Stimulated activated naive B cell treated with anti-CD40 and anti-IgM and Interleukin-4, amounts not matched to agents 10 μg/mL and 1 μg/mL and 100 μg/mL, for 72 hours (primary cell): ENCODE measurements at regions not wholly inside any gene's neighbourhood (a gene's known extent, or its start where the extent isn't known, plus 50 kb on each side); places are given as distances from the start of the nearest gene placed in this dataset.

Source experiments
- ATAC-seq, 2 donors: fragments of 150-1000 bp; cut with Tn5 transposase; replicated peaks; 2 replicates each; pipeline ENCODE4 v1.10.0; 2021; ENCODE audit warnings: moderate library complexity in 1 of 2
- DNase-seq: peaks from one replicate; pipeline ENCODE4 v3.0.0; 2021
- H3K27ac Mint-ChIP-seq: one replicate; pipeline ENCODE4 v1.8.0; 2022; ENCODE audit warnings: mild to moderate bottlenecking, mixed read lengths
- H3K27me3 Mint-ChIP-seq, 2 donors: one replicate each; pipeline ENCODE4 v1.8.0; 2022; ENCODE audit warnings: mixed read lengths in 2 of 2
- H3K36me3 Mint-ChIP-seq, 2 donors: one replicate each; pipeline ENCODE4 v1.8.0; 2022; ENCODE audit warnings: mixed read lengths in 2 of 2, mild to moderate bottlenecking in 1 of 2
- H3K4me1 Mint-ChIP-seq, 2 donors: one replicate each; pipeline ENCODE4 v1.8.0; 2022; ENCODE audit warnings: mixed read lengths in 2 of 2, mild to moderate bottlenecking in 1 of 2
- H3K4me3 Mint-ChIP-seq, 2 donors: one replicate each; pipeline ENCODE4 v1.8.0; 2022; ENCODE audit warnings: mild to moderate bottlenecking in 2 of 2, mixed read lengths in 2 of 2, moderate library complexity in 1 of 2
- H3K9me3 Mint-ChIP-seq, 2 donors: one replicate each; pipeline ENCODE4 v1.8.0; 2022; ENCODE audit warnings: mixed read lengths in 2 of 2, mild to moderate bottlenecking in 1 of 2

- peak overlapping the region; percentile 65 for H3K27ac Mint-ChIP-seq
- H3K4me1 Mint-ChIP-seq, result peaks cover 17 to 22% of the 10 kb centered on the region in 2 donors
- peak overlapping the region; percentile 94 for H3K4me3 Mint-ChIP-seq
- ATAC-seq, result no peak
- peaks cover 35 to 57% of the 10 kb centered on the region in 2 donors for H3K27me3 Mint-ChIP-seq
- no peak for DNase-seq
- H3K36me3 Mint-ChIP-seq, result peaks cover 0 to 4% of the 10 kb centered on the region in 2 donors
- H3K9me3 Mint-ChIP-seq, result no peaks in the 10 kb centered on the region
Measured at GRCh38 chr12:24561411-24561871, 387.5 kb downstream of the BCAT1 start.

DNA sequence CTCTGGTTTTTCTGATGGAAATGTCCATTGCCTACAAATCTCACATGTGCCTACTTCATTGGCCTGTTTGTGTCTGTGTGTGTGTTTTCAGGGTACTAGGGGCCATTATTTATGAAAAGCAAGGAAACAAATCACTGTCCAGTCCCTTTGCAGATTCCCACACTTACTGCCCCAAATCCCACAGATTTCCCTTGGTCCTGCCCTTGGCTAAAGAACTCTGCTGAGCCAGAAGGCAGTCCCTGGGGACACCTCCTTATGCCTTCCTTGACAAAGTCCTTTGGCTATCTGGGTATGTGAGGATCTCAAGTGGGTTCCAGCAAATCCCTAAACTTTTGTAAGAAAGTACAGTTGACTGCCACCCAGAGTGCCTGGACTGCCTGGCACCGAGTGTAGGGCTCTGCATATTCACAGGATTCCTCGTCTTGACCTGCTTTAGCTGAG, 388.1 kb downstream of the BCAT1 start:
- H3K9me3 Mint-ChIP-seq, result no peaks in the 10 kb centered on the region
- H3K4me3 Mint-ChIP-seq, result peak overlapping the region; percentile 94
- peaks cover 0 to 4% of the 10 kb centered on the region in 2 donors for H3K36me3 Mint-ChIP-seq
- H3K27ac Mint-ChIP-seq, result no peak overlapping the region
- ATAC-seq (no peak), DNase-seq (no peak)
- peaks cover 35 to 57% of the 10 kb centered on the region in 2 donors for H3K27me3 Mint-ChIP-seq
- H3K4me1 Mint-ChIP-seq, result peaks cover 17 to 22% of the 10 kb centered on the region in 2 donors

GRCh38 chr12:24560192-24560775, 388.6 kb downstream of the BCAT1 start:
- peaks cover 35 to 54% of the 10 kb centered on the region in 2 donors for H3K27me3 Mint-ChIP-seq
- H3K4me3 Mint-ChIP-seq, result no peak overlapping the region

GRCh38 chr12:24557738-24558137, 391.2 kb downstream of the BCAT1 start:
- peaks cover 0 to 4% of the 10 kb centered on the region in 2 donors for H3K36me3 Mint-ChIP-seq
- peaks cover 0 to 3% of the 10 kb centered on the region in 2 donors for H3K9me3 Mint-ChIP-seq
- DNase-seq, result no peak
- no peak overlapping the region for H3K4me3 Mint-ChIP-seq
- H3K27ac Mint-ChIP-seq, result no peak overlapping the region
- no peak for ATAC-seq
- peaks cover 11 to 12% of the 10 kb centered on the region in 2 donors for H3K4me1 Mint-ChIP-seq
- peaks cover 19 to 36% of the 10 kb centered on the region in 2 donors for H3K27me3 Mint-ChIP-seq

More at GRCh38 chr12:24560192-24560775, 388.6 kb downstream of the BCAT1 start:
- Mint-ChIP-seq H3K27ac (no peak overlapping the region), H3K4me1 (peaks cover 17 to 22% of the 10 kb centered on the region in 2 donors), H3K9me3 (no peaks in the 10 kb centered on the region), H3K36me3 (peaks cover 0 to 4% of the 10 kb centered on the region in 2 donors)
- ATAC-seq (no peak), DNase-seq (no peak)

DNA sequence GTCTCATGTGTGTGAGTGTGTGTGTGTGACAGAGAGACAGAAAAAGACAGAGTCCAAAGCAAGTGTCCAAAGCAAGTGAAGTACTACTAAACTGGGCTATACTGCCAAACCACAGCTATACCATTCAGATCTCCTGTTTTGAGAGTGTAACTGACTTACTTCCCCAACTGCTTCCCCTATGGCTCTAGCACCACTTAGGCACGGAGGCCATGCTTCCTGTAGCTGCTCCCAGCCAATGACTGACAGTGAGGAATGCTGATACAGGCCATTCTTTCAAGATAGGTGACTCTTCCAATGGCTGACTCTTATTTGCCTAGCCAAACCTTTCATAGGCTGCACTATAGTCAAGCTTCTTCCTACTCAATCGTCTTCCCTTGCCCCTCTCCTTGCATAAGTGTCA, 393.2 kb downstream of the BCAT1 start:
- H3K36me3 Mint-ChIP-seq, result no peaks in the 10 kb centered on the region
- H3K4me3 Mint-ChIP-seq, result no peak overlapping the region
- peaks cover under 1 to 3% of the 10 kb centered on the region in 2 donors for H3K4me1 Mint-ChIP-seq
- H3K27ac Mint-ChIP-seq, result no peak overlapping the region
- H3K9me3 Mint-ChIP-seq, result peaks cover 0 to 3% of the 10 kb centered on the region in 2 donors
- peaks cover 1 to 16% of the 10 kb centered on the region in 2 donors for H3K27me3 Mint-ChIP-seq
- DNase-seq, result no peak
- ATAC-seq, result peak in 1 of 2 donors; percentile 34

DNA sequence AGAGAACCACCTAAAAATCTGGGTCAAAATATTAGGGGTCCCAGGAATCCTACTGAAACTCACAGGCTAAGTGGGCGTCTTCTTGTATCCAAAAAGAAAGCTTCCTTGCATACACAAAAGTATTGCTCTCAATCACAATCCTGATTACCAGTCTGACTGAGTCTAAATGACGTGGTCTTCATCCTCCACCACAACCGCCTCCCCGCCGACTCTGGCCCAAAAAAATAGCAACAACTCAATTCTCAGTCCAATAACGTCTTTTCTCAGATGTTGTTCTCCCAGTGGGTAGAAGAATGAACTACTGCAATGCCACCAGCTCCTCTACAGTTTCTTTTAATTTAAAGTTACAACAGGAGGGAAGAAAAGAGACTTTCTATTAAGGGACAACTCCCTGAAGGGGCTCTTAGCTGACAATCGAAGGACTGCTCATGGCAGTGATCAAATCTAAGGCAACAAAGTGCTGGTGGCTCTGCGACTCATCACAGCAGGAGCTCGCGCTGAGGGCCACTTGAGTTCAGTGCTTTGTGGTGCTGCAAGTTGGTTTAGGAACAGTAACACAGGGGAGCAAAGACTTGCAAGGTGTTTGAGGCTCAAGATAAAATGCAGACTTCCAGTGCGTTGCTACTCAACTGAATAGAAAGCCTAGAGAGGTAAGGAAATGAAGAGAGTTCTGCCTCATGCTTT, 394.1 kb downstream of the BCAT1 start:
- Mint-ChIP-seq H3K9me3 (peaks cover 0 to 3% of the 10 kb centered on the region in 2 donors), H3K36me3 (no peaks in the 10 kb centered on the region), H3K4me1 (no peaks in the 10 kb centered on the region), H3K27ac (no peak overlapping the region), H3K4me3 (no peak overlapping the region), H3K27me3 (peaks cover 0 to 12% of the 10 kb centered on the region in 2 donors)
- ATAC-seq, result no peak
- DNase-seq, result no peak

DNA sequence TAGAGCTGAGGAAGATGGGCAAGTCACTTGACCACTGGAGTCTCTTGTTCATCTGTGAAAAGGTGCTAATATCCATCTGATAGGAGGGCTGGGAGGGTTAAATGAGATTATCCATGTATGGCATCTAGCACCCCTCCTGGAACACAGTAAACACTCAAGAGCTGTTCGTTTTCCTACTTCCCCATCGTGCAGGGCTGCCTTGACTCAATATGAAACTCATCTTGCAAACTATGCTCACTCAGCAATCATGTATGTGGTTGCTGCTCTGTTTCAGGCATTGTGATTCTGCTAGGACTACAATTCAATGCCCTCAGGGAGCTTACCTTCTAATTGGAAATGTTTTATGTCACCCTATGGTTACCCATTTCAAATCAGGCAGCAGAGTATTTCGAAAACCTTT, 395.6 kb downstream of the BCAT1 start:
- Mint-ChIP-seq H3K27me3 (peaks cover 0 to 12% of the 10 kb centered on the region in 2 donors), H3K36me3 (no peaks in the 10 kb centered on the region), H3K4me1 (no peaks in the 10 kb centered on the region), H3K27ac (no peak overlapping the region), H3K4me3 (no peak overlapping the region), H3K9me3 (peaks cover 0 to 3% of the 10 kb centered on the region in 2 donors)
- DNase-seq, result peak; percentile 7
- peak; percentile 42 to 77 for ATAC-seq

DNA sequence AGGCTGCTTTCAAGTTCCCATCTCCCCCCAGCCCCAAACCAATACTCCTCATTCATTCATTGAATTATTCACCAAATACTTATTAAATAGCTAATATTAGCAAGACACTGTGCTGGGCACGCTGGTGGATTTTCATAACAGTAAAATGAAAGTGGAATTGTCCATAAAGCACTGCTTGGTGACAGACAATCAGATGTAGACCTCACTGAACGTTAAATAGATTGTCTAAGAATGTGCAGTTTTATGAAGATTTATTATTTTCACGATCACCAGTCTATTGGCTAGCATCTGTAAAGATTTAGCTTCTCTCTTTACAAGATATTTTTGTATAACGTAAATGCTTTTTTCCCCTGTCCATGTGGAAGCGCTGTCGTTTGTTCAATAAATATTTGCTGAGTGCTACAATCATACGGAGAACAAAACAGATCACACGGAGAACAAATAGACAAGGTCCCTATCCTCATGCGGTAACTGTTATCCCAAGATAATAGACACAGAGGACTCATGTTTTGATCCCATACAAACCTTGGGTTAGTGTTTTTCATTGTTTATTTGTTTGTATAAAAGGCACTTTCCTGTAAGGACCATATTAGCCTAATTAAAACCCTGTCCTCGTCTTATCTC, 397.6 kb downstream of the BCAT1 start:
- peaks cover 0 to 6% of the 10 kb centered on the region in 2 donors for H3K27me3 Mint-ChIP-seq
- H3K36me3 Mint-ChIP-seq, result no peaks in the 10 kb centered on the region
- H3K27ac Mint-ChIP-seq, result no peak overlapping the region
- ATAC-seq (no peak), DNase-seq (no peak)
- H3K9me3 Mint-ChIP-seq, result peaks cover 0 to 3% of the 10 kb centered on the region in 2 donors
- no peak overlapping the region for H3K4me3 Mint-ChIP-seq
- peaks cover 0 to 2% of the 10 kb centered on the region in 2 donors for H3K4me1 Mint-ChIP-seq

DNA sequence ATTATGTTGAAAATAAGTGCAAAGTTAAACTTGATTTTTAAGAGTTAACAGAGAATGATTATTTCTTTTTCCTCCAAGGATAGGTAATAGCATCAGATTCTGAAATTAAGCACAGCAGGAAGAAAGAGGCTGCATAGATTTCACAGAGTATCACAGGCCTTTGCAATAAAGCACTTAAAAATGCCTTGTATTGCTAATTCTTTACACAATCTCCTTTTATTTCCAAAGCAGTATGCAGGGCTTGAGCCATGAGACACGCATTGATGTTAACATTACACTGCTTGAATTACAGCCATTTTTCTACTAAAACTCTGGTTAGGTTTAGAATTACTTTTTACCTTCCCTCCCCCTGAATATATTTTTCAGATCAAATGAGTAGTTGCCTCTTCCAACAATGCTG, 398.3 kb downstream of the BCAT1 start:
- H3K4me3 Mint-ChIP-seq, result no peak overlapping the region
- peaks cover 0 to 3% of the 10 kb centered on the region in 2 donors for H3K9me3 Mint-ChIP-seq
- no peaks in the 10 kb centered on the region for H3K36me3 Mint-ChIP-seq
- ATAC-seq, result no peak
- peaks cover 0 to 2% of the 10 kb centered on the region in 2 donors for H3K4me1 Mint-ChIP-seq
- peaks cover 0 to 6% of the 10 kb centered on the region in 2 donors for H3K27me3 Mint-ChIP-seq
- no peak overlapping the region for H3K27ac Mint-ChIP-seq
- DNase-seq, result no peak

GRCh38 chr12:24546661-24547060, 402.2 kb downstream of the BCAT1 start:
- Mint-ChIP-seq H3K9me3 (no peaks in the 10 kb centered on the region), H3K36me3 (no peaks in the 10 kb centered on the region), H3K4me1 (peaks cover 0 to 2% of the 10 kb centered on the region in 2 donors), H3K4me3 (no peak overlapping the region), H3K27me3 (no peaks in the 10 kb centered on the region), H3K27ac (no peak overlapping the region)
- no peak for DNase-seq
- no peak for ATAC-seq

DNA sequence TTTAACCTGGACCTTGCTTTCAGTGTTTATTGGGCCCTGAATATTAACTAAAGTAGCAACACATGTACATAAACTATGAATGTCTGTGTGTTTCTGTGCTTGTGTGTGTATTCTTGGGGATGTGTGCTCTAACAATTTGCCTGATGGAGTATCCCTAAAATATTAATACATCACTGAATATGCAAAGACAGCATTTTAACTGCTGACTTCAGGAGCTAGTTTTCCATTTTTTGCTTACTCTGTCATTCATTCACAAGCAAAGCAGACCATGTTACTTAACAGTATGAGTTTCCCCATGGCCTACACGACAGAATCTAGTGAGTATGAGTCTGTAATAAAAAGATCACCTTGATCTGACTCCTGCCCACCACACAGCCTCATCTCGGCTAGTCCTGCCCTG, 402.8 kb downstream of the BCAT1 start:
- ATAC-seq (no peak), DNase-seq (no peak)
- Mint-ChIP-seq H3K9me3 (no peaks in the 10 kb centered on the region), H3K4me1 (peaks cover 0 to 2% of the 10 kb centered on the region in 2 donors), H3K27ac (no peak overlapping the region), H3K36me3 (no peaks in the 10 kb centered on the region), H3K27me3 (no peaks in the 10 kb centered on the region), H3K4me3 (no peak overlapping the region)

GRCh38 chr12:24544368-24544767, 404.5 kb downstream of the BCAT1 start:
- H3K4me1 Mint-ChIP-seq, result peaks cover 0 to 2% of the 10 kb centered on the region in 2 donors
- H3K27ac Mint-ChIP-seq, result no peak overlapping the region
- H3K36me3 Mint-ChIP-seq, result no peaks in the 10 kb centered on the region

GRCh38 chr12:24541193-24541871, 407.6 kb downstream of the BCAT1 start:
- Mint-ChIP-seq H3K4me1 (peaks cover 0 to under 1% of the 10 kb centered on the region in 2 donors), H3K4me3 (no peak overlapping the region)
- ATAC-seq, result no peak

More at GRCh38 chr12:24544368-24544767, 404.5 kb downstream of the BCAT1 start:
- no peaks in the 10 kb centered on the region for H3K27me3 Mint-ChIP-seq
- DNase-seq, result no peak
- no peaks in the 10 kb centered on the region for H3K9me3 Mint-ChIP-seq
- no peak for ATAC-seq
- no peak overlapping the region for H3K4me3 Mint-ChIP-seq

DNA sequence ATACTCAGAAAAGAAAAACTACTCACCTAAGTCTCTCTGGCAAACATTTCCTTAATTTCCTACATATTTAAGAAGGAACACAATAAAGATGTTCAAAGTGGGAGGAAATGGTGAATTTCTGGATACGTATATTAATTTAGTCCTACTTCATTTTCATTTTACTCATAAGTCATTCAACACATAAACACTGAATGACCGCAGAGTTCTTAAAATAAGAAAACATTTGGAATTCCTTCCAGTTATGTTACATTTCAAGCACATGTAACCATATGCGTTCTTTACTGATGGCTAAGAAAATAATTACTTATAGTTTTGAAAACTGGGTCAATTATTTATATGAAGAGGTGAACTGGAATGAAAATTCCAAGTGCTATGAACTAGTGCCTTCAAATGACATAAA, 409.3 kb downstream of the BCAT1 start:
- no peak for DNase-seq
- no peak overlapping the region for H3K4me3 Mint-ChIP-seq
- H3K4me1 Mint-ChIP-seq, result no peaks in the 10 kb centered on the region
- no peaks in the 10 kb centered on the region for H3K9me3 Mint-ChIP-seq
- H3K36me3 Mint-ChIP-seq, result no peaks in the 10 kb centered on the region
- no peak for ATAC-seq
- H3K27ac Mint-ChIP-seq, result no peak overlapping the region
- H3K27me3 Mint-ChIP-seq, result no peaks in the 10 kb centered on the region

More at GRCh38 chr12:24541193-24541871, 407.6 kb downstream of the BCAT1 start:
- Mint-ChIP-seq H3K36me3 (no peaks in the 10 kb centered on the region), H3K27me3 (no peaks in the 10 kb centered on the region), H3K9me3 (no peaks in the 10 kb centered on the region), H3K27ac (no peak overlapping the region)
- no peak for DNase-seq
